HEK293 (cell line): ENCODE measurements at regions not wholly inside any gene's neighbourhood (a gene's known extent, or its start where the extent isn't known, plus 50 kb on each side); places are given as distances from the start of the nearest gene placed in this dataset.

Source experiments
- CTCF ChIA-PET: fragments of 350-600 bp; formaldehyde crosslinking; extraction: SDS; loops from one replicate; lab custom pipeline; 2021; ENCODE audit warnings: antibody characterized with exemption; lab: Yijun Ruan, JAX
- POLR2A ChIA-PET: fragments of 300-600 bp; formaldehyde crosslinking; extraction: SDS; loops from one replicate; lab custom pipeline; 2020; ENCODE audit warnings: antibody characterized with exemption, inconsistent platforms; lab: Yijun Ruan, JAX
- H3K27ac ChIP-seq: fragments of 200-500 bp; sonication (Bioruptor generic); 2 replicates; pipeline ENCODE4 v1.5.1; 2014; ENCODE audit warnings: low read depth, low read length, control low read depth, inconsistent platforms; ENCODE audit errors: extremely low read depth
- H3K36me3 ChIP-seq, 2 experiments: fragments of 200-500 bp in 1 of 2; sonication (Bioruptor generic) in 1 of 2; 1 replicate in 1 of 2; 2 replicates in 1 of 2; pipeline ENCODE4 v1.5.1; 2014 to 2017; ENCODE audit warnings: inconsistent platforms in 2 of 2, low read length in 2 of 2; ENCODE audit not compliant: control insufficient read depth in 2 of 2, insufficient read depth in 1 of 2
- H3K4me1 ChIP-seq: fragments of 200-500 bp; sonication (Bioruptor generic); 2 replicates; pipeline ENCODE4 v1.5.1; 2014; ENCODE audit warnings: mild to moderate bottlenecking, low read length, inconsistent platforms; ENCODE audit not compliant: control insufficient read depth, insufficient read depth
- H3K4me3 ChIP-seq: 2 replicates; pipeline ENCODE4 v1.5.1; 2011; ENCODE audit warnings: low read depth, mild to moderate bottlenecking, control low read depth, low read length, moderate library complexity
- H3K9me3 ChIP-seq: fragments of 200-500 bp; sonication (Bioruptor generic); 2 replicates; pipeline ENCODE4 v1.5.1; 2014; ENCODE audit warnings: low read depth, low read length, inconsistent platforms; ENCODE audit not compliant: control insufficient read depth, insufficient read depth
- PRDM2 ChIP-seq: fragments of 450-650 bp; formaldehyde crosslinking; IDR thresholded peaks from 2 replicates; pipeline ENCODE4 v1.5.1; 2016; ENCODE audit warnings: missing biosample characterization, missing genetic modification characterization, borderline replicate concordance
- ZBTB26 ChIP-seq: fragments of 450-650 bp; formaldehyde crosslinking; optimal IDR thresholded peaks from 2 replicates; pipeline ENCODE3; 2016; ENCODE audit warnings: missing biosample characterization, mild to moderate bottlenecking, missing genetic modification characterization
- ZBTB49 ChIP-seq: fragments of 450-650 bp; formaldehyde crosslinking; IDR thresholded peaks from 2 replicates; pipeline ENCODE4 v1.5.1; 2016; ENCODE audit warnings: missing biosample characterization, missing genetic modification characterization, low read depth
- ZFP69B ChIP-seq: fragments of 450-650 bp; formaldehyde crosslinking; IDR thresholded peaks from 2 replicates; pipeline ENCODE4 v1.5.1; 2016; ENCODE audit warnings: missing biosample characterization, missing genetic modification characterization
- ZNF341 ChIP-seq: fragments of 450-650 bp; formaldehyde crosslinking; IDR thresholded peaks from 2 replicates; pipeline ENCODE4; 2016; ENCODE audit warnings: low read depth, missing biosample characterization, missing genetic modification characterization
- ZNF707 ChIP-seq: fragments of 450-650 bp; formaldehyde crosslinking; IDR thresholded peaks from 2 replicates; pipeline ENCODE4 v1.5.1; 2016; ENCODE audit warnings: missing biosample characterization, missing genetic modification characterization
- ZNF76 ChIP-seq: fragments of 450-650 bp; formaldehyde crosslinking; IDR thresholded peaks from 2 replicates; pipeline ENCODE4; 2016; ENCODE audit warnings: low read depth, missing biosample characterization, missing genetic modification characterization, borderline replicate concordance
- ZNF785 ChIP-seq: fragments of 450-650 bp; formaldehyde crosslinking; IDR thresholded peaks from 2 replicates; pipeline ENCODE4 v1.5.1; 2016; ENCODE audit warnings: missing biosample characterization, missing genetic modification characterization
- ZNF837 ChIP-seq: fragments of 450-650 bp; formaldehyde crosslinking; IDR thresholded peaks from 2 replicates; pipeline ENCODE4 v1.5.1; 2016; ENCODE audit warnings: missing biosample characterization, missing genetic modification characterization

- TF ChIP-seq PRDM2 (no peak), ZBTB26 (tag by site-specific recombination) (no peak), ZFP69B (tag by site-specific recombination) (no peak)
Observed at GRCh38 chr3:198106265-198106664, 146.2 kb downstream of the LMLN start (continued).

- ChIA-PET CTCF (interaction anchor here (1.1 kb wide), 1 partner anchor 28 kb away, joined by 3 read pairs; no protein-coding TSS in a partner anchor), POLR2A (no interaction called here)
- no peak overlapping the region for H3K27ac ChIP-seq
- H3K4me1 ChIP-seq = 0 out of 2 replicates have a peak, but pooled peaks cover 2% of the 10 kb centered on the region
- no peaks in the 10 kb centered on the region for H3K36me3 ChIP-seq
- no peak overlapping the region for H3K4me3 ChIP-seq
- TF ChIP-seq ZNF76 = no peak
- no peak for TF ChIP-seq ZNF785
- no peak for TF ChIP-seq ZNF837 (tag by site-specific recombination)
- peak; percentile 78 for TF ChIP-seq ZNF341 (tag by site-specific recombination)
- no peaks in the 10 kb centered on the region for H3K9me3 ChIP-seq
Observed at GRCh38 chr3:198107840-198108734, 148.1 kb downstream of the LMLN start.

GRCh38 chr3:198109883-198110282, 149.9 kb downstream of the LMLN start:
- Histone ChIP-seq H3K36me3 (no peaks in the 10 kb centered on the region), H3K9me3 (no peaks in the 10 kb centered on the region), H3K27ac (no peak overlapping the region), H3K4me3 (no peak overlapping the region), H3K4me1 (0 out of 2 replicates have a peak, but pooled peaks cover 2% of the 10 kb centered on the region)
- ChIA-PET CTCF (interaction anchor here (0.8 kb wide), 1 partner anchor 30 kb away, joined by 3 read pairs; no protein-coding TSS in a partner anchor), POLR2A (no interaction called here)
- no peak for TF ChIP-seq ZNF707 (tag by site-specific recombination)
- TF ChIP-seq ZBTB49 = no peak
